Liver (tissue), 8 donors: ENCODE measurements at regions not wholly inside any gene's neighbourhood (a gene's known extent, or its start where the extent isn't known, plus 50 kb on each side); places are given as distances from the start of the nearest gene placed in this dataset.

ENCODE experiments used
- DNase-seq: peaks from one replicate; pipeline ENCODE4 v3.0.0-alpha.2; 2017; ENCODE audit warnings: low spot score
- H3K27ac ChIP-seq, 2 donors: one replicate each; pipeline ENCODE4 v1.7.0; 2013; ENCODE audit warnings: inconsistent platforms in 2 of 2, low read length in 2 of 2, control low read depth in 1 of 2, low read depth in 1 of 2, mild to moderate bottlenecking in 1 of 2
- H3K27me3 ChIP-seq, 4 donors: one replicate each; pipeline versions ENCODE4 v1.6.1 to v1.7.0; 2013; ENCODE audit warnings: low read length in 3 of 4, inconsistent platforms in 1 of 4, mild to moderate bottlenecking in 1 of 4, moderate library complexity in 1 of 4; ENCODE audit not compliant: control insufficient read depth in 4 of 4, insufficient read depth in 4 of 4
- H3K36me3 ChIP-seq, 4 donors: one replicate each; pipeline versions ENCODE4 v1.6.1 to v1.7.0; 2013; ENCODE audit warnings: low read length in 3 of 4, mild to moderate bottlenecking in 3 of 4, low read depth in 1 of 4, moderate library complexity in 1 of 4; ENCODE audit not compliant: control insufficient read depth in 4 of 4, insufficient read depth in 3 of 4
- H3K4me1 ChIP-seq, 4 donors: one replicate each; pipeline versions ENCODE4 v1.6.1 to v1.7.0; 2013; ENCODE audit warnings: low read length in 3 of 4, mild to moderate bottlenecking in 3 of 4, moderate library complexity in 1 of 4; ENCODE audit not compliant: control insufficient read depth in 4 of 4, insufficient read depth in 4 of 4
- H3K4me3 ChIP-seq, 3 donors: one replicate each; pipeline versions ENCODE4 v1.6.1 to v1.7.0; 2013; ENCODE audit warnings: low read length in 3 of 3, control low read depth in 1 of 3, low read depth in 1 of 3, mild to moderate bottlenecking in 1 of 3
- H3K9ac ChIP-seq, 2 donors: one replicate each; pipeline ENCODE4 v1.7.0; 2013; ENCODE audit warnings: low read length in 2 of 2, mild to moderate bottlenecking in 2 of 2, moderate library complexity in 2 of 2, control low read depth in 1 of 2, low read depth in 1 of 2
- H3K9me3 ChIP-seq, 4 donors: one replicate each; pipeline versions ENCODE4 v1.6.1 to v1.7.0; 2013; ENCODE audit warnings: low read length in 3 of 4; ENCODE audit not compliant: control insufficient read depth in 4 of 4
- ATF3 ChIP-seq: IDR thresholded peaks from 2 replicates; pipeline ENCODE4 v1.6.1; 2016; ENCODE audit warnings: antibody characterized with exemption
- EGR1 ChIP-seq, 2 donors: IDR thresholded peaks; 2 replicates each; pipeline ENCODE4 v1.6.1; 2016 to 2018; ENCODE audit warnings: antibody characterized with exemption in 2 of 2, low read depth in 2 of 2
- FOXA1 ChIP-seq: IDR thresholded peaks from 2 replicates; pipeline ENCODE4 v1.6.1; 2016; ENCODE audit warnings: antibody characterized with exemption
- FOXA2 ChIP-seq: IDR thresholded peaks from 2 replicates; pipeline ENCODE4 v1.6.1; 2016; ENCODE audit warnings: antibody characterized with exemption
- GABPA ChIP-seq, 2 donors: IDR thresholded peaks in 1 of 2; conservative IDR thresholded peaks in 1 of 2; 2 replicates each; pipeline ENCODE4 v1.6.1; 2016; ENCODE audit warnings: antibody characterized with exemption in 2 of 2, mild to moderate bottlenecking in 1 of 2, moderate library complexity in 1 of 2
- HNF4A ChIP-seq, 2 donors: conservative IDR thresholded peaks; 2 replicates each; pipeline ENCODE4 v1.6.1; 2016; ENCODE audit warnings: antibody characterized with exemption in 2 of 2, mild to moderate bottlenecking in 2 of 2
- HNF4G ChIP-seq: IDR thresholded peaks from 2 replicates; pipeline ENCODE4 v1.6.1; 2016; ENCODE audit warnings: antibody characterized with exemption
- JUND ChIP-seq, 2 donors: IDR thresholded peaks; 2 replicates each; pipeline ENCODE4 v1.6.1; 2016; ENCODE audit warnings: antibody characterized with exemption in 2 of 2
- MAX ChIP-seq: IDR thresholded peaks from 2 replicates; pipeline ENCODE4 v1.6.1; 2016; ENCODE audit warnings: antibody characterized with exemption
- NR2F2 ChIP-seq: IDR thresholded peaks from 2 replicates; pipeline ENCODE4 v1.6.1; 2016; ENCODE audit warnings: antibody characterized with exemption
- RAD21 ChIP-seq, 2 donors: IDR thresholded peaks; 2 replicates each; pipeline ENCODE4 v1.6.1; 2016; ENCODE audit warnings: antibody characterized with exemption in 2 of 2, mild to moderate bottlenecking in 2 of 2
- REST ChIP-seq: IDR thresholded peaks from 2 replicates; pipeline ENCODE4 v1.6.1; 2016; ENCODE audit warnings: antibody characterized with exemption, mild to moderate bottlenecking
- RXRA ChIP-seq, 2 donors: IDR thresholded peaks; 2 replicates each; pipeline ENCODE4 v1.6.1; 2017 to 2018; ENCODE audit warnings: antibody characterized with exemption in 2 of 2, mild to moderate bottlenecking in 1 of 2
- SP1 ChIP-seq: IDR thresholded peaks from 2 replicates; pipeline ENCODE4 v1.6.1; 2018; ENCODE audit warnings: antibody characterized with exemption, mild to moderate bottlenecking
- TAF1 ChIP-seq: conservative IDR thresholded peaks from 2 replicates; pipeline ENCODE4 v1.6.1; 2016; ENCODE audit warnings: antibody characterized with exemption, mild to moderate bottlenecking
- YY1 ChIP-seq: IDR thresholded peaks from 2 replicates; pipeline ENCODE4 v1.6.1; 2016; ENCODE audit warnings: antibody characterized with exemption, mild to moderate bottlenecking
- ZBTB33 ChIP-seq: IDR thresholded peaks from 2 replicates; pipeline ENCODE4 v1.6.1; 2016; ENCODE audit warnings: antibody characterized with exemption
- WGBS: extraction: QIAGEN DNeasy Blood & Tissue Kit; methylation state at CpG from one replicate; pipeline ENCODE4 v1.1.7; 2013; 5-methylcytosine and 5-hydroxymethylcytosine counted together
- TF ChIP-seq, protein P1 (sequence below): fragments of 150-350 bp; IDR thresholded peaks from 2 replicates; pipeline ENCODE4 v1.5.1; 2017; ENCODE audit warnings: improper control_type of control experiment, low read depth, low read length; ENCODE audit not compliant: missing input control
- donor health status: healthy.
- donor health status: healthy.
- donor health status: healthy.
- donor health status: healthy.
- donor health status: healthy.

- 55% methylated on average over 3 of the region's 3 CpGs for WGBS
- no peak for TF ChIP-seq FOXA2
- TF ChIP-seq HNF4A (conservative IDR thresholded peaks at IDR 0.05), result no peak
- TF ChIP-seq EGR1 (IDR thresholded peaks at IDR 0.05; ENCODE audit: low read depth in 2 of 2), result no peak
- no peak for TF ChIP-seq ZBTB33
- no peak for TF ChIP-seq RAD21 (IDR thresholded peaks at IDR 0.05)
- no peak for TF ChIP-seq HNF4G
- TF ChIP-seq NR2F2, result no peak
- no peak for TF ChIP-seq TAF1
- no peak for TF ChIP-seq SP1
- TF ChIP-seq, protein P1, sequence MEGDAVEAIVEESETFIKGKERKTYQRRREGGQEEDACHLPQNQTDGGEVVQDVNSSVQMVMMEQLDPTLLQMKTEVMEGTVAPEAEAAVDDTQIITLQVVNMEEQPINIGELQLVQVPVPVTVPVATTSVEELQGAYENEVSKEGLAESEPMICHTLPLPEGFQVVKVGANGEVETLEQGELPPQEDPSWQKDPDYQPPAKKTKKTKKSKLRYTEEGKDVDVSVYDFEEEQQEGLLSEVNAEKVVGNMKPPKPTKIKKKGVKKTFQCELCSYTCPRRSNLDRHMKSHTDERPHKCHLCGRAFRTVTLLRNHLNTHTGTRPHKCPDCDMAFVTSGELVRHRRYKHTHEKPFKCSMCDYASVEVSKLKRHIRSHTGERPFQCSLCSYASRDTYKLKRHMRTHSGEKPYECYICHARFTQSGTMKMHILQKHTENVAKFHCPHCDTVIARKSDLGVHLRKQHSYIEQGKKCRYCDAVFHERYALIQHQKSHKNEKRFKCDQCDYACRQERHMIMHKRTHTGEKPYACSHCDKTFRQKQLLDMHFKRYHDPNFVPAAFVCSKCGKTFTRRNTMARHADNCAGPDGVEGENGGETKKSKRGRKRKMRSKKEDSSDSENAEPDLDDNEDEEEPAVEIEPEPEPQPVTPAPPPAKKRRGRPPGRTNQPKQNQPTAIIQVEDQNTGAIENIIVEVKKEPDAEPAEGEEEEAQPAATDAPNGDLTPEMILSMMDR, result no peak
- TF ChIP-seq YY1, result no peak
- TF ChIP-seq ATF3, result no peak
- TF ChIP-seq FOXA1, result no peak
- TF ChIP-seq MAX, result no peak
- TF ChIP-seq REST, result no peak
- TF ChIP-seq JUND (IDR thresholded peaks at IDR 0.05), result no peak
- no peak for TF ChIP-seq GABPA (IDR thresholded peaks at IDR 0.05 in 1 of 2, conservative IDR thresholded peaks at IDR 0.05 in 1 of 2)
- TF ChIP-seq RXRA (IDR thresholded peaks at IDR 0.05), result no peak
- no peak for DNase-seq
- Histone ChIP-seq H3K9me3 (peaks cover 0 to 3% (median 2%) of the 10 kb centered on the region in 4 donors), H3K36me3 (no peaks in the 10 kb centered on the region), H3K4me3 (no peak overlapping the region), H3K27me3 (no peaks in the 10 kb centered on the region), H3K9ac (no peak overlapping the region), H3K4me1 (no peaks in the 10 kb centered on the region), H3K27ac (no peak overlapping the region)
These were observed 313.0 kb upstream of the GLI3 start for GRCh38 chr7:42549866-42550485.
